ENCODE measurements at regions not wholly inside any gene's neighbourhood (a gene's known extent, or its start where the extent isn't known, plus 50 kb on each side); places are given as distances from the start of the nearest gene placed in this dataset.
A peak's percentile ranks its signal among the peaks of the same experiment; 100 is the strongest.

GRCh38 chr1:239608469-239608868, 222.1 kb downstream of the CHRM3 start:
- H3K27me3 Mint-ChIP-seq (ENCODE audit: low read depth): no peaks in the 10 kb centered on the region
- no peaks in the 10 kb centered on the region for H3K36me3 Mint-ChIP-seq (ENCODE audit: low read depth)
- ATAC-seq (no peak), DNase-seq (no peak)
- ChIA-PET POLR2A (no interaction called here), CTCF (no interaction called here)
- no peak overlapping the region for H3K4me3 Mint-ChIP-seq
- H3K4me1 Mint-ChIP-seq (ENCODE audit: low read depth): no peaks in the 10 kb centered on the region
- no peaks in the 10 kb centered on the region for H3K9me3 Mint-ChIP-seq (ENCODE audit: insufficient read depth)
- H3K27ac Mint-ChIP-seq: no peak overlapping the region

GRCh38 chr1:239612379-239612778, 226.0 kb downstream of the CHRM3 start:
- no peak for ATAC-seq
- CTCF ChIA-PET: no interaction called here
- H3K27me3 Mint-ChIP-seq (ENCODE audit: low read depth): no peaks in the 10 kb centered on the region
- H3K36me3 Mint-ChIP-seq (ENCODE audit: low read depth): no peaks in the 10 kb centered on the region
- H3K9me3 Mint-ChIP-seq (ENCODE audit: insufficient read depth): no peaks in the 10 kb centered on the region
- no peaks in the 10 kb centered on the region for H3K4me1 Mint-ChIP-seq (ENCODE audit: low read depth)
- POLR2A ChIA-PET: no interaction called here
- H3K4me3 Mint-ChIP-seq: no peak overlapping the region
- no peak overlapping the region for H3K27ac Mint-ChIP-seq
- no peak for DNase-seq

- H3K27ac Mint-ChIP-seq: no peak overlapping the region
- no peaks in the 10 kb centered on the region for H3K36me3 Mint-ChIP-seq (ENCODE audit: low read depth)
- ChIA-PET CTCF (interaction anchor here (0.8 kb wide), 1 partner anchor 281 kb away, joined by 3 read pairs; no protein-coding TSS in a partner anchor), POLR2A (no interaction called here)
- H3K27me3 Mint-ChIP-seq (ENCODE audit: low read depth): no peaks in the 10 kb centered on the region
- no peaks in the 10 kb centered on the region for H3K9me3 Mint-ChIP-seq (ENCODE audit: insufficient read depth)
- DNase-seq (no peak), ATAC-seq (no peak)
- no peaks in the 10 kb centered on the region for H3K4me1 Mint-ChIP-seq (ENCODE audit: low read depth)
- H3K4me3 Mint-ChIP-seq: no peak overlapping the region
Measured at GRCh38 chr1:239616673-239617072, 230.3 kb downstream of the CHRM3 start.

GRCh38 chr1:239617259-239617658, 230.9 kb downstream of the CHRM3 start:
- Mint-ChIP-seq H3K4me1 (ENCODE audit: low read depth) (no peaks in the 10 kb centered on the region), H3K27me3 (ENCODE audit: low read depth) (no peaks in the 10 kb centered on the region), H3K36me3 (ENCODE audit: low read depth) (no peaks in the 10 kb centered on the region), H3K27ac (no peak overlapping the region), H3K4me3 (no peak overlapping the region), H3K9me3 (ENCODE audit: insufficient read depth) (no peaks in the 10 kb centered on the region)
- no peak for ATAC-seq
- DNase-seq: no peak
- POLR2A ChIA-PET: no interaction called here
- CTCF ChIA-PET: no interaction called here

GRCh38 chr1:239617731-239618130, 231.4 kb downstream of the CHRM3 start:
- H3K4me3 Mint-ChIP-seq: no peak overlapping the region

GRCh38 chr1:239619190-239619589, 232.8 kb downstream of the CHRM3 start:
- ChIA-PET CTCF (interaction anchor here (1.0 to 1.2 kb wide), 2 partner anchors 16 to 32 kb away, joined by 3 to 5 read pairs; no protein-coding TSS in a partner anchor), POLR2A (no interaction called here)
- H3K4me1 Mint-ChIP-seq (ENCODE audit: low read depth): no peaks in the 10 kb centered on the region
- ATAC-seq (no peak), DNase-seq (no peak)
- no peak overlapping the region for H3K4me3 Mint-ChIP-seq
- no peaks in the 10 kb centered on the region for H3K9me3 Mint-ChIP-seq (ENCODE audit: insufficient read depth)
- H3K27ac Mint-ChIP-seq: no peak overlapping the region
- H3K36me3 Mint-ChIP-seq (ENCODE audit: low read depth): no peaks in the 10 kb centered on the region
- no peaks in the 10 kb centered on the region for H3K27me3 Mint-ChIP-seq (ENCODE audit: low read depth)

More at GRCh38 chr1:239617731-239618130, 231.4 kb downstream of the CHRM3 start:
- DNase-seq (no peak), ATAC-seq (no peak)
- no peaks in the 10 kb centered on the region for H3K4me1 Mint-ChIP-seq (ENCODE audit: low read depth)
- no peak overlapping the region for H3K27ac Mint-ChIP-seq
- H3K9me3 Mint-ChIP-seq (ENCODE audit: insufficient read depth): no peaks in the 10 kb centered on the region
- no peaks in the 10 kb centered on the region for H3K27me3 Mint-ChIP-seq (ENCODE audit: low read depth)
- CTCF ChIA-PET: no interaction called here
- no peaks in the 10 kb centered on the region for H3K36me3 Mint-ChIP-seq (ENCODE audit: low read depth)
- POLR2A ChIA-PET: no interaction called here

- Mint-ChIP-seq H3K4me3 (no peak overlapping the region), H3K27ac (no peak overlapping the region), H3K9me3 (ENCODE audit: insufficient read depth) (no peaks in the 10 kb centered on the region), H3K36me3 (ENCODE audit: low read depth) (no peaks in the 10 kb centered on the region), H3K4me1 (ENCODE audit: low read depth) (no peaks in the 10 kb centered on the region), H3K27me3 (ENCODE audit: low read depth) (no peaks in the 10 kb centered on the region)
- ATAC-seq (no peak), DNase-seq (no peak)
- ChIA-PET POLR2A (no interaction called here), CTCF (no interaction called here)
Measured at GRCh38 chr1:239630767-239631166, 244.4 kb downstream of the CHRM3 start.

- CTCF ChIA-PET: no interaction called here
- no peaks in the 10 kb centered on the region for H3K9me3 Mint-ChIP-seq (ENCODE audit: insufficient read depth)
- H3K4me3 Mint-ChIP-seq: no peak overlapping the region
- H3K36me3 Mint-ChIP-seq (ENCODE audit: low read depth): no peaks in the 10 kb centered on the region
- POLR2A ChIA-PET: interaction anchor here (0.6 to 1.5 kb wide), 2 partner anchors 18 to 57 kb away, joined by 3 to 4 read pairs; no protein-coding TSS in a partner anchor
- no peaks in the 10 kb centered on the region for H3K4me1 Mint-ChIP-seq (ENCODE audit: low read depth)
- no peak for ATAC-seq
- no peak overlapping the region for H3K27ac Mint-ChIP-seq
- no peaks in the 10 kb centered on the region for H3K27me3 Mint-ChIP-seq (ENCODE audit: low read depth)
- no peak for DNase-seq
Measured at GRCh38 chr1:239633432-239633831, 247.1 kb downstream of the CHRM3 start.

- Mint-ChIP-seq H3K9me3 (ENCODE audit: insufficient read depth) (no peaks in the 10 kb centered on the region), H3K4me3 (no peak overlapping the region), H3K4me1 (ENCODE audit: low read depth) (no peaks in the 10 kb centered on the region), H3K27ac (no peak overlapping the region), H3K36me3 (ENCODE audit: low read depth) (no peaks in the 10 kb centered on the region), H3K27me3 (ENCODE audit: low read depth) (no peaks in the 10 kb centered on the region)
- ATAC-seq: no peak
- CTCF ChIA-PET: no interaction called here
- POLR2A ChIA-PET: no interaction called here
- no peak for DNase-seq
Measured at GRCh38 chr1:239635276-239635675, 248.9 kb downstream of the CHRM3 start.

- no peaks in the 10 kb centered on the region for H3K9me3 Mint-ChIP-seq (ENCODE audit: insufficient read depth)
- CTCF ChIA-PET: no interaction called here
- H3K4me1 Mint-ChIP-seq (ENCODE audit: low read depth): no peaks in the 10 kb centered on the region
- H3K27ac Mint-ChIP-seq: no peak overlapping the region
- H3K27me3 Mint-ChIP-seq (ENCODE audit: low read depth): no peaks in the 10 kb centered on the region
- ATAC-seq (no peak), DNase-seq (no peak)
- no peaks in the 10 kb centered on the region for H3K36me3 Mint-ChIP-seq (ENCODE audit: low read depth)
- no peak overlapping the region for H3K4me3 Mint-ChIP-seq
- POLR2A ChIA-PET: no interaction called here
Measured at GRCh38 chr1:239636347-239636746, 250.0 kb downstream of the CHRM3 start.

- no peaks in the 10 kb centered on the region for H3K9me3 Mint-ChIP-seq (ENCODE audit: insufficient read depth)
- CTCF ChIA-PET: no interaction called here
- no peaks in the 10 kb centered on the region for H3K4me1 Mint-ChIP-seq (ENCODE audit: low read depth)
- H3K36me3 Mint-ChIP-seq (ENCODE audit: low read depth): no peaks in the 10 kb centered on the region
- H3K27me3 Mint-ChIP-seq (ENCODE audit: low read depth): no peaks in the 10 kb centered on the region
- no peak overlapping the region for H3K4me3 Mint-ChIP-seq
- ATAC-seq: no peak
- DNase-seq: no peak
- no peak overlapping the region for H3K27ac Mint-ChIP-seq
- POLR2A ChIA-PET: no interaction called here
Measured at GRCh38 chr1:239644604-239645003, 258.2 kb downstream of the CHRM3 start.

- ChIA-PET CTCF (interaction anchor here (1.5 kb wide), 1 partner anchor 251 kb away, joined by 4 read pairs; no protein-coding TSS in a partner anchor), POLR2A (no interaction called here)
- ATAC-seq: no peak
- H3K27ac Mint-ChIP-seq: no peak overlapping the region
- no peaks in the 10 kb centered on the region for H3K36me3 Mint-ChIP-seq (ENCODE audit: low read depth)
- no peaks in the 10 kb centered on the region for H3K9me3 Mint-ChIP-seq (ENCODE audit: insufficient read depth)
- no peak overlapping the region for H3K4me3 Mint-ChIP-seq
- H3K4me1 Mint-ChIP-seq (ENCODE audit: low read depth): no peaks in the 10 kb centered on the region
- H3K27me3 Mint-ChIP-seq (ENCODE audit: low read depth): no peaks in the 10 kb centered on the region
- DNase-seq: no peak
Measured at GRCh38 chr1:239647045-239647444, 260.7 kb downstream of the CHRM3 start.

GRCh38 chr1:239647964-239648632, 261.7 kb downstream of the CHRM3 start:
- Mint-ChIP-seq H3K4me1 (ENCODE audit: low read depth) (no peaks in the 10 kb centered on the region), H3K36me3 (ENCODE audit: low read depth) (no peaks in the 10 kb centered on the region), H3K9me3 (ENCODE audit: insufficient read depth) (no peaks in the 10 kb centered on the region), H3K27me3 (ENCODE audit: low read depth) (no peaks in the 10 kb centered on the region), H3K27ac (no peak overlapping the region), H3K4me3 (no peak overlapping the region)
- POLR2A ChIA-PET: interaction anchor here (1.2 kb wide), 1 partner anchor 71 kb away, joined by 6 read pairs; no protein-coding TSS in a partner anchor
- ATAC-seq: peak; percentile 42
- CTCF ChIA-PET: interaction anchor here (0.8 to 1.1 kb wide), 3 partner anchors 16 to 72 kb away, joined by 3 to 4 read pairs (median 3); no protein-coding TSS in a partner anchor
- DNase-seq: no peak
